ENCODE measurements at regions not wholly inside any gene's neighbourhood (a gene's known extent, or its start where the extent isn't known, plus 50 kb on each side); places are given as distances from the start of the nearest gene placed in this dataset.

DNA sequence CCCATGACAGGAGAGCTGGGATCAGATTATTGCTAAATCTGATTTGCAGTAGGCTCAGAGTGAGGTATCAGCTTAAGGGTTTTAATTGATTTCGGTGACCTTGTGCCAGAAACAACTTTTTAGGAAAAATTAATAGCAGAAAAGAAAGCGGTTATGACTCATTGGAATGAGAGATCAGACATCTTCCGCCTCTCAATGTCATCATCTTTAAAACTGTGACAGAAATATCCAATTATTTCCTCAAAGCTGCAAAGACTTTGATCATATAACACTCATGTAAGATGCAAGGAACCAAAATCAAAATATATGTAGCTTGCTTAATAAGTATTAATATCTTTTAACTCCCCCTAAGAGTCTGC is 190.1 kb upstream of the FOXF1 start:
- intact Hi-C loops (cut with DNase I) = no loop called here
- ATAC-seq (no peak), FAIRE-seq (no peak)

GRCh38 chr16:86321491-86321890 is 188.8 kb upstream of the FOXF1 start:
- no peak for DNase-seq
- no peak for FAIRE-seq
- no peak for ATAC-seq
- Histone ChIP-seq H3K27ac (no peak overlapping the region), H3K9me3 (no peaks in the 10 kb centered on the region), H3K27me3 (peaks cover 0 to 4% (median 0%) of the 10 kb centered on the region in 4 donors), H3K4me3 (no peak overlapping the region), H3K36me3 (no peaks in the 10 kb centered on the region), H3K4me1 (no peaks in the 10 kb centered on the region)
- WGBS, 2 donors = 64 to 69% methylated on average over 9 of the region's 9 CpGs
- TF ChIP-seq, protein P1, sequence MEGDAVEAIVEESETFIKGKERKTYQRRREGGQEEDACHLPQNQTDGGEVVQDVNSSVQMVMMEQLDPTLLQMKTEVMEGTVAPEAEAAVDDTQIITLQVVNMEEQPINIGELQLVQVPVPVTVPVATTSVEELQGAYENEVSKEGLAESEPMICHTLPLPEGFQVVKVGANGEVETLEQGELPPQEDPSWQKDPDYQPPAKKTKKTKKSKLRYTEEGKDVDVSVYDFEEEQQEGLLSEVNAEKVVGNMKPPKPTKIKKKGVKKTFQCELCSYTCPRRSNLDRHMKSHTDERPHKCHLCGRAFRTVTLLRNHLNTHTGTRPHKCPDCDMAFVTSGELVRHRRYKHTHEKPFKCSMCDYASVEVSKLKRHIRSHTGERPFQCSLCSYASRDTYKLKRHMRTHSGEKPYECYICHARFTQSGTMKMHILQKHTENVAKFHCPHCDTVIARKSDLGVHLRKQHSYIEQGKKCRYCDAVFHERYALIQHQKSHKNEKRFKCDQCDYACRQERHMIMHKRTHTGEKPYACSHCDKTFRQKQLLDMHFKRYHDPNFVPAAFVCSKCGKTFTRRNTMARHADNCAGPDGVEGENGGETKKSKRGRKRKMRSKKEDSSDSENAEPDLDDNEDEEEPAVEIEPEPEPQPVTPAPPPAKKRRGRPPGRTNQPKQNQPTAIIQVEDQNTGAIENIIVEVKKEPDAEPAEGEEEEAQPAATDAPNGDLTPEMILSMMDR (IDR thresholded peaks at IDR 0.05) = no peak
- intact Hi-C loops (cut with DNase I) = no loop called here

More for the DNA sequence above, 190.1 kb upstream of the FOXF1 start:
- TF ChIP-seq, protein P1 (IDR thresholded peaks at IDR 0.05) = no peak
- Histone ChIP-seq H3K27ac (no peak overlapping the region), H3K36me3 (no peaks in the 10 kb centered on the region), H3K4me3 (no peak overlapping the region), H3K9me3 (no peaks in the 10 kb centered on the region), H3K27me3 (peaks cover 0 to 4% (median 0%) of the 10 kb centered on the region in 4 donors), H3K4me1 (no peaks in the 10 kb centered on the region)
- no peak for DNase-seq
- 60 to 81% methylated on average over 3 of the region's 3 CpGs for WGBS, 2 donors

DNA sequence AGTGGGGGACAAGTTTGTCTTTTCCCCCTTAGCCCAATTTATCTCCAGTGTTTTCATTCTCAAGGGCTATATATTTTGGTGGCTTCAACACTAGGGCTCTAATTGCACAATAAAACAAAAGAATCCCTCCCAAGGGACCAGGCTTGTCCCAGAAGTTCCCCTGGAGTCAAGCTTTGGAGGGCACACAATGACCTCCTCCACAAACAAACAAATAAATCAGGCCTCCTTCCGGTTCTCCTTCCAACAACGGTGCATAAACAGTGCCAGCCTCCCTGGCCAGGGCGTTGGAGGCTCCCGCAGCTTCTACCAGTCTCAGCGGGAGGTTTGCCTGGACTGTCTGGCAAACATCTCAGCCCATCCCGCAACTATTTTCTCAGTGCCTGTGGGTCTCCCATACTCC is 188.0 kb upstream of the FOXF1 start:
- H3K27ac ChIP-seq = no peak overlapping the region
- no peak for FAIRE-seq

GRCh38 chr16:86322806-86323205 is 187.5 kb upstream of the FOXF1 start:
- H3K27ac ChIP-seq = no peak overlapping the region
- no peaks in the 10 kb centered on the region for H3K36me3 ChIP-seq
- H3K27me3 ChIP-seq = peaks cover 0 to 4% (median 0%) of the 10 kb centered on the region in 4 donors
- H3K9me3 ChIP-seq = no peaks in the 10 kb centered on the region
- H3K4me1 ChIP-seq = no peaks in the 10 kb centered on the region
- TF ChIP-seq, protein P1 (IDR thresholded peaks at IDR 0.05) = no peak
- no peak overlapping the region for H3K4me3 ChIP-seq
- no peak for DNase-seq
- 49 to 54% methylated on average over 8 of the region's 8 CpGs for WGBS, 2 donors
- intact Hi-C loops (cut with DNase I) = no loop called here
- no peak for ATAC-seq
- no peak for FAIRE-seq

More for the DNA sequence above, 188.0 kb upstream of the FOXF1 start:
- H3K9me3 ChIP-seq = no peaks in the 10 kb centered on the region
- 28 to 29% methylated on average over 6 of the region's 6 CpGs for WGBS, 2 donors
- intact Hi-C loops (cut with DNase I) = no loop called here
- no peaks in the 10 kb centered on the region for H3K36me3 ChIP-seq
- no peaks in the 10 kb centered on the region for H3K4me1 ChIP-seq
- no peak overlapping the region for H3K4me3 ChIP-seq
- DNase-seq (no peak), ATAC-seq (no peak)
- TF ChIP-seq, protein P1 (IDR thresholded peaks at IDR 0.05) = no peak
- H3K27me3 ChIP-seq = peaks cover 0 to 4% (median 0%) of the 10 kb centered on the region in 4 donors

- ATAC-seq (no peak), FAIRE-seq (no peak), DNase-seq (no peak)
- Histone ChIP-seq H3K9me3 (no peaks in the 10 kb centered on the region), H3K27me3 (peaks cover 0 to 4% (median 0%) of the 10 kb centered on the region in 4 donors), H3K27ac (no peak overlapping the region), H3K4me3 (no peak overlapping the region), H3K36me3 (no peaks in the 10 kb centered on the region), H3K4me1 (no peaks in the 10 kb centered on the region)
- 89 to 91% methylated on average over 18 of the region's 18 CpGs for WGBS, 2 donors
- intact Hi-C loops (cut with DNase I) = no loop called here
- TF ChIP-seq, protein P1 (IDR thresholded peaks at IDR 0.05) = no peak
Measured at GRCh38 chr16:86324320-86324719, 186.0 kb upstream of the FOXF1 start.

Data from pancreas (tissue), 10 donors.